Loucy (cell line): ENCODE measurements at regions not wholly inside any gene's neighbourhood (a gene's known extent, or its start where the extent isn't known, plus 50 kb on each side); places are given as distances from the start of the nearest gene placed in this dataset.

Source experiments
- H2AFZ ChIP-seq: fragments of 200-600 bp; sonication (generic); 2 replicates; pipeline ENCODE4 v1.6.0; 2016; ENCODE audit warnings: antibody characterized with exemption, mild to moderate bottlenecking, low read length, moderate library complexity
- H3F3A ChIP-seq: fragments of 200-600 bp; 2 replicates; pipeline ENCODE4 v1.6.0; 2016; ENCODE audit warnings: antibody characterized with exemption, low read depth, mild to moderate bottlenecking
- H3K27me3 ChIP-seq: fragments of 200-600 bp; sonication (generic); 2 replicates; pipeline ENCODE4 v1.6.1; 2014; ENCODE audit warnings: low read length, mild to moderate bottlenecking; ENCODE audit not compliant: insufficient read depth, poor library complexity, severe bottlenecking
- H3K36me3 ChIP-seq: fragments of 200-600 bp; sonication (generic); 2 replicates; pipeline ENCODE4 v1.6.1; 2016; ENCODE audit warnings: low read length; ENCODE audit not compliant: insufficient read depth
- H3K4me1 ChIP-seq: fragments of 200-600 bp; sonication (generic); 2 replicates; pipeline ENCODE4 v1.5.1; 2014; ENCODE audit warnings: low read length, mild to moderate bottlenecking; ENCODE audit not compliant: insufficient read depth, poor library complexity, severe bottlenecking
- H3K4me2 ChIP-seq: fragments of 200-600 bp; sonication (generic); 2 replicates; pipeline ENCODE4 v1.6.0; 2014; ENCODE audit warnings: antibody characterized with exemption, low read length, low read depth, mild to moderate bottlenecking; ENCODE audit not compliant: poor library complexity, severe bottlenecking
- H3K4me3 ChIP-seq: fragments of 200-600 bp; sonication (generic); 2 replicates; pipeline ENCODE4 v1.5.1; 2014; ENCODE audit warnings: low read length, mild to moderate bottlenecking, mixed read lengths; ENCODE audit not compliant: poor library complexity, severe bottlenecking
- H3K79me2 ChIP-seq: fragments of 200-600 bp; sonication (generic); 2 replicates; pipeline ENCODE4 v1.6.1; 2014; ENCODE audit warnings: low read length; ENCODE audit not compliant: insufficient read depth
- H3K9ac ChIP-seq: fragments of 200-600 bp; sonication (generic); 2 replicates; pipeline ENCODE4 v1.6.0; 2014; ENCODE audit warnings: mild to moderate bottlenecking, low read depth, low read length, moderate library complexity; ENCODE audit not compliant: poor library complexity, severe bottlenecking
- H3K9me2 ChIP-seq: fragments of 200-600 bp; sonication (generic); replicated peaks from 2 replicates; pipeline ENCODE4 v1.6.1; 2016; ENCODE audit warnings: low read depth, low read length, mixed read lengths
- H3K9me3 ChIP-seq: fragments of 200-600 bp; sonication (generic); 2 replicates; pipeline ENCODE4 v1.6.1; 2014; ENCODE audit warnings: mild to moderate bottlenecking, antibody characterized with exemption, low read length, low read depth; ENCODE audit not compliant: insufficient read depth
- H4K20me1 ChIP-seq: fragments of 200-600 bp; sonication (generic); 2 replicates; pipeline ENCODE4 v1.6.0; 2014; ENCODE audit warnings: antibody characterized with exemption, low read length, mild to moderate bottlenecking; ENCODE audit not compliant: insufficient read depth, poor library complexity, severe bottlenecking
- CTCF ChIP-seq: fragments of 200-600 bp; sonication (generic); conservative IDR thresholded peaks from 2 replicates; pipeline ENCODE4 v1.5.1; 2014; ENCODE audit warnings: mild to moderate bottlenecking, antibody characterized with exemption, low read length
- EZH2phosphoT487 ChIP-seq: fragments of 200-600 bp; IDR thresholded peaks from 2 replicates; pipeline ENCODE4 v1.6.1; 2018; ENCODE audit warnings: antibody characterized with exemption, mild to moderate bottlenecking, moderate library complexity, borderline replicate concordance

- TF ChIP-seq EZH2phosphoT487 (no peak), CTCF (no peak)
- Histone ChIP-seq H3K9me2 (no peaks in the 10 kb centered on the region), H3K27me3 (no peaks in the 10 kb centered on the region), H2AFZ (no peak overlapping the region), H3K4me2 (no peak overlapping the region), H3F3A (no peaks in the 10 kb centered on the region), H3K9ac (no peak overlapping the region), H4K20me1 (no peaks in the 10 kb centered on the region), H3K4me1 (no peaks in the 10 kb centered on the region), H3K36me3 (no peaks in the 10 kb centered on the region), H3K9me3 (no peaks in the 10 kb centered on the region), H3K4me3 (no peak overlapping the region), H3K79me2 (no peaks in the 10 kb centered on the region)
These were observed 499.8 kb upstream of the CHORDC1 start for GRCh38 chr11:90722552-90723190.

GRCh38 chr11:90717522-90717921, 494.7 kb upstream of the CHORDC1 start:
- H3K27me3 ChIP-seq, result no peaks in the 10 kb centered on the region
- no peak overlapping the region for H2AFZ ChIP-seq
- H3K4me3 ChIP-seq, result no peak overlapping the region
- H3K9ac ChIP-seq, result no peak overlapping the region
- H3K79me2 ChIP-seq, result no peaks in the 10 kb centered on the region
- no peaks in the 10 kb centered on the region for H4K20me1 ChIP-seq
- no peaks in the 10 kb centered on the region for H3K9me2 ChIP-seq
- H3K9me3 ChIP-seq, result no peaks in the 10 kb centered on the region
- no peaks in the 10 kb centered on the region for H3F3A ChIP-seq
- H3K4me1 ChIP-seq, result no peaks in the 10 kb centered on the region
- no peaks in the 10 kb centered on the region for H3K36me3 ChIP-seq
- no peak overlapping the region for H3K4me2 ChIP-seq
- TF ChIP-seq CTCF (no peak), EZH2phosphoT487 (no peak)

- Histone ChIP-seq H3K9ac (no peak overlapping the region), H3K9me3 (no peaks in the 10 kb centered on the region), H3K27me3 (no peaks in the 10 kb centered on the region), H2AFZ (no peak overlapping the region), H3K36me3 (no peaks in the 10 kb centered on the region), H3K9me2 (no peaks in the 10 kb centered on the region), H4K20me1 (no peaks in the 10 kb centered on the region), H3K4me1 (no peaks in the 10 kb centered on the region), H3K4me3 (no peak overlapping the region), H3K4me2 (no peak overlapping the region), H3F3A (no peaks in the 10 kb centered on the region), H3K79me2 (no peaks in the 10 kb centered on the region)
- no peak for TF ChIP-seq EZH2phosphoT487
- no peak for TF ChIP-seq CTCF
These were observed 482.8 kb upstream of the CHORDC1 start for GRCh38 chr11:90705661-90706060.
